Pons (tissue), 1 donor: ENCODE measurements at regions not wholly inside any gene's neighbourhood (a gene's known extent, or its start where the extent isn't known, plus 50 kb on each side); places are given as distances from the start of the nearest gene placed in this dataset.
"Not testable (repeated sequence)": the region's sequence is repeated elsewhere in the genome, so short reads cannot be mapped to it uniquely, and the experiment has no call there.

Experiments
- DNase-seq: peaks from one replicate; pipeline ENCODE4 v3.0.0-alpha.2; 2016; ENCODE audit warnings: low spot score

DNA sequence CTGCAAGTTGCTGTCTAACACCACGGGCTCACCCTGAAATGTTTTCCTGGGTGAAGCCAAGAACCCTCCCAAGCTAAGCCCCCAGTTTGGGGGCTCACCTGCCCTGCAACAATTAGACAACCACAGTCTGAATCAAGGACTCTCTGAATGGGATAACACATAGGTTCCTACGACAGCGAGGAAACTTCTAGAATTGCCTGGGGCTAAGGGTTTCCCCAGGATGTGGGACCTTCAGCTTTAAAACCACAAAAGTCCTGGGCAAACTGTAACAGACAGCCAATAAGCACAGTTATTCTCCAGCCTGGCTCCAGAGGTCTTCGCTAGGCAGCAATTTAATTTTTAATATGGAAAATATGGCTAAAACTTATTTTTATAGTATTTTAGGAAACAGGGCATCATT is 162.6 kb downstream of the PRKX start:
- no peak for DNase-seq

DNA sequence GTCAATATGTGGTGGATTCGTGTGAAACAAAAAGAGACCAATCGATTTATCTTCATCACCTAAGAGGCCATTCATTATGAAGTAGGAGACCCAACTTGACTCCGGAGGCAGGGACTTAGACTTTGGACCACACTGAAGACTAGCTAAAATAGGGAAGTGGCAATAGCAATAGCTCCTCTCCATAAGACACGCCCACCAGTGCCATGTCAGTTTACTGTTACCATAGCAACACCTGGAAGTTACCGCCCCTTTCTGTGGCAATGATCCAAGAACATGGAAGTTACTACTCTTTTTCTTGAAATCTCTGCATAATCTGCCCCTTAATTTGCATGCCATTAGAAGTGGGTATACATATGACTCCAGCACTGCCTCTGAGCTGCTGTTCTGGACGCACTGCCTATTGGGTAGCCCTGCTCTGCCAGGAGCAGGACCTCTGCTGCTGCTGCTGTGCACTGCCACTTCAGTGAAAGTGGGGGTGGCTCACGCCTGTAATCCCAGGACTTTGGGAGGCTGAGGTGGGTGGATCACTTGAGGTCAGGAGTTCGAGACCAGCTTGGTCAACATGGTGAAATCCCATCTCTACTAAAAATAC is 163.2 kb downstream of the PRKX start:
- DNase-seq, result no peak

DNA sequence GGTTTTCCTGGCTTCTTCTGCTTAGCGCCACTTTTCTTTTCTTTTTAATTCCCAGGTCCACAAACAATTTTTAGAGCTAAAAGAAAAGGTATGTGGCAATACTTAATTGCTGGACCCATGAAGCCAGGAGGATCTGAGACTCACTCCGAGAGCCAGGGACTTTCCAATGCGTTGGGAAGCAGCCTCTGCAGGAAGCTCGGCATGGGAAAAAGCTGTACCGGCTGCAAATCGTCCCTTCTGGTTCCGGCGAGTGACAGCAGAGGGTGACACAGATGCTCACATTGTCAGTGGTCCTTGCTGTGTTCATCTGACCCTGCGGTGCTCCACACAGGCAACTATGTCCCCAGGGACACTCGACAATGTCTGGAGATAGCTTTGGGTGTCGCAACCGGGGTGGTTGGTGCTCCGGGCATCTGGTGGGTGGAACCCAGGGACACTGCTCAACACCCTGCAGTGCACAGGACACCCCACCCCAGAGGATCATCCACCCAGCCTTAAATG is 164.0 kb downstream of the PRKX start:
- no peak for DNase-seq

DNA sequence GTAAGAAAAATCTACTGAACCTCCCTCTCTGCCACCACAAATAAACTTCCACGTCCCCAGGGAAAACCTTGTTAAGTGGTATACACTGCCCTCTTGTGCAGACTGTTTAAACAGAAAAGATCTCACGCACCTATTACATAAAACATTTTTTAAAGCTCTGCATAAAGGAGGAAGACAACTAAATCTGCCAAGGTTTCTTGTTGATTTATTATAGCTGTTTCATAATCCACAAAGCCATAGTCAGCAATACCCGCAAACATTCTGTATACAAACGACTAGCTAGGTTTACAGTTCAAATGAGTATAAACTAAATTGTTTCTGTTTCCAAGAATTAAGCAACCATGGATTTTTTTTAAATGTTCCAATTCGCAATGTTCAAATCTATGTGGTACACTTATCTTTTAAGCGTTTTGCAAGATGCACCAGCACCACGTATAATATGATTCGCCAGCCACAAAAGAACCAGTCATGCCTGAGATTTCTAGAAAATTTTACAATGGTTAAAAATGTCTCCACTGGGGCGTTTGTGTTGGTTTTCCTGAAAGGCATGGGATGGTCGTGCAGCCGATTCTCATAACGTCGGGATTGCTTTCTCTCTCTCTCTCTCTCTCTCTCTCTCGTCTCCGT is 164.6 kb downstream of the PRKX start:
- DNase-seq, result peak; percentile 36

DNA sequence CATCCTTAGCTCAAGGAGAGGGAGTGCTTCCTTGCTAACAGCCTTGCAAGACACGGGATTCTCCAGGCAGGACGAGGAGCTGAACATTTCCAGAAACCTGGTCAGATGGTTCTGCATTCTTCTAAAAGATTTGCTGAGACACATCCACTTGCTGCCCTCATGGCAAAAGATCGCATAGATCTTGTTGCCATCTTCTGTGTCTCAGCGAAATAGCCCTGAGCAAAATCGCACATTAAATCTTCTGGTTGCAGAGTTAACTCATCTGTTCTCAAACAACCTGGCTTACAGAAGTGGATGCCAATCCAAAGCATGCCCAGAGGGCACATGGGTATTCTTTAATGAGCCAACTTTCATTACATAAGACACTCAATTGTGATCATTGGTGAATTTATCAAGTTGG is 167.5 kb downstream of the PRKX start:
- DNase-seq, result no peak

DNA sequence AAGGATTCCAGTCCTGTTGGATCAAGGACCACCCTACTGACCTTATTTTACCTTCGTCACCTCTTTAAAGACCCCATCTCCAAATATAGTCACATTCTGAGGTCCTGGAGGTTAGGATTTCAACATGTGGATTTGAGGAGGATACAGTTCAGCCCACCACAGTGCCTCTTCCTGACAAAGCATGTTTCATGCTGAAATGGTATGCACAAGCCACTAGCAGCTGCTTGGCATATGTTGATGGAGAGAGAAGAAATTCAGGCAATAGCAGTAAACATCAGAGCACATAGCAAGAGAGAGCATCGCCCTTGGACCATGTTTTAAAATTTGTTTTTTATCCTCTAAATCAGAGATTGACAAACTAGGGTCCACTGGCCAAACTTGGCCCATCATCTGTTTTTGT is 172.1 kb downstream of the PRKX start:
- DNase-seq, result no peak

DNA sequence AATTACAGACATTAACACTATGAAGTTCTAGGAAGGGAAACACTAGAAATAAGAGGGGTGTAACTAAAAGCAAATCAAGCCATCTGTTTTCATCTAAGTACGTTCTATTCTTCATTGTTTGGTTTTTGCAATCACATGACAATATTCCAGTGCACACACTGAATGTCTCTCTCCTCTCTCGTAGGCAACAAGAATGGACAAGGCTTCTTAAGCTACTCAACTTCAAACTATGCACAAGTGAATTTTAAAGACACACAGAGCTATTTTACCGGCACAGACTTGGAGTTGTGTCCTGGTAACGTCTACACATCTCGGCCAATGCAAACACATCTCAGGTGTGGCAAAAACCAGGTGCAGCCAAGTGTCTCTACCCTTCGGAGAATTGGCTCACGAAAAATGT is 173.3 kb downstream of the PRKX start:
- no peak for DNase-seq

DNA sequence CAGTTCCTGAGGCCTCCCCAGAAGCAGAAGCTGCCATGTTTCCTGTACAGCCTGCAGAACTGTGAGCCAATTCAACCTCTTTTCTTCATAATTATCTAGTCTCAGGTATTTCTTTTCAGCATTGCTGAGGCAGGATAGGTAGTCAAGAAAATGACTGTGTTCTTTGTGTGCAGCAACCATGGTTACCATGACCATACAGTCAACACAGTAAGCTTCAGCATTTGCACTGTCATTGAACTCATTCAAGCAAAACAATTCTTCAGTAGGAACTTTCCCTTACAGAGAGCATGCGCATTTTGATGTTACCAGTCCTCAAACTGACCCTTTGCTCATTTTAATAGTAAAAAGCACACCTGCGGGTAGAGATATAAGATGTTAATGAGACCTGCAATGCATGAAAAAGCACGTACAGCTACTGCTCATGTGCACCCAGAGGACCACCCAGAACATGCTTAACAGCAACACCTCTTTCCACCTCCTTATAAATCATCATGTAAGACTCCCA is 180.8 kb downstream of the PRKX start:
- no peak for DNase-seq

DNA sequence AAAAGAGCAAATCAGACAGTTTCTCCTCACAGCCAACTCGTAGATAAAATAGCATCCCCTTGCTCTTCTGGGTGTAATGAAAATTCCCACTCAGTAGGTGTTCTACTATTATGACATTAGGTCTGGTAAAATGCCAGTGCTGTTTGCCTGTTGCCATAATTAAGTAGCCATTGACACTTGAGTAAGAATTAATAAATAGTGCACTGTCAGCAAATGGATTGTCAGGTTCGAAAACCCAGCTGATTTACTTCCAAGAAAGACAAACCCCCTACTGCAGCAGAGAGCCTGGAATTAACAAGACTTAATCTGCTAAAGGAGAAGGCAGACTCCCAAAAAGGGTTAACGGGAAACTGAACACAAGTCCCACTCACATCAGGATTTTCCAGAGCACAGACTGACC is 182.0 kb downstream of the PRKX start:
- not testable (repeated sequence) for DNase-seq

DNA sequence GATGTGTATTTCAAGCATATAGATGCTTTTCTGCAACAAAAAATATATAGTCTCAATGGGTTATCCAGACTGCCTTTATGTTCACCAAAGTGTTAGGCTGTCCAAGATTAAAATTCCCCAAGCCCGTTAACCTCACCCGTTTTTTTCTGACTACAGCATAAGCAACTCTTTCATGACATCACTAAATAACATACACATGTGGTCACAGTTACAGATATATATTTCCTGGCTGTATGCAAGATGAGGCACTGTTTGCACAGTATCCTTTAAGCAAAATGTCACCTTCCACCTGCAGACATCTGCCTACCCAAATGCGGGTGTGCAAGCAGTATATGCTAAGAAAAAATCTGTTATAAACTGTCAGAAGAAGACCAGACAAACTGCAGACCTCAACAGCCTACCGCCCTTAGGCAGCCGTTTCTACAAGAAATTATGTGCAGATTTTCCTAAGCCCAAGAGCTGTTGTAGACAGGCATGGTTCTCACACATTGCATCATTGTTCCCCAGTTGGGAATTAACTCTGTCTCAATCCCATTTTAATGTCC is 183.1 kb upstream of the MXRA5 start:
- no peak for DNase-seq

DNA sequence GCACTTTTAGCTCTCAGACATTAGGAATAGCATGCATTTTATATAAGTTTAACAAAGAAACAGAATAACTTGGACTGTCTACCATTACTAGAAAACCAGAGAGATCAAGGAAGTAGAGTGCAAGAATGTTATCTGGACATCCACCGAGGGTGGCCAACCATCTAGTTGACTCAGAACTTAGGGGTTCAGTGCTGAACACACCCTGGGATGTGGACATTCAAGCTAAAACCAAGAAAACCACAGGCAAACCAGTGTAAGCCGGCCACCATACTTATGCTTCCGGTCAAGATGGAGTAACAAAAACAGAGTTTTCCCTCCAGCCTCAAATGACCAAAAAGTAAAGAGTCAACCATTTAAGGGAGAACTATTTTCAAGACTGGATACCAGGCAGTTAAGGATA is 181.4 kb upstream of the MXRA5 start:
- no peak for DNase-seq

DNA sequence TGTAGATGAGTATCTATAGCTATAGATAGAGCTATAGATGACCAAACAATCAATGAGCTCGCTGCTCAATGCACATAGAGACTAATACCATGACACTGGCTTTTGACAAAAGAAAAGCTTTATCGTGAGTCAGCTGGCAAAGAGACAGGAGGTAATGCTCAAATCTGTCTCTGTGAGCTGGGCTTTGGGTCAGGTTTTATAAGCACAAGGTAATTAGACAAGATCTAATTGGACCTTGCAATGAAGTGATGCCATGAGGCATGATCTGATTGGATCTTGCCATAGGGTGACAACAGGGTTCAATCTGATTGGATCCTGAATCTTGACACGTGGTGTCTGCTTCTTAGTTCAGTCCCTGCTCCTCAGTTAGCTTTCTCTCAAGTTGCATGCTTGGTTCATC is 180.7 kb upstream of the MXRA5 start:
- DNase-seq, result no peak

DNA sequence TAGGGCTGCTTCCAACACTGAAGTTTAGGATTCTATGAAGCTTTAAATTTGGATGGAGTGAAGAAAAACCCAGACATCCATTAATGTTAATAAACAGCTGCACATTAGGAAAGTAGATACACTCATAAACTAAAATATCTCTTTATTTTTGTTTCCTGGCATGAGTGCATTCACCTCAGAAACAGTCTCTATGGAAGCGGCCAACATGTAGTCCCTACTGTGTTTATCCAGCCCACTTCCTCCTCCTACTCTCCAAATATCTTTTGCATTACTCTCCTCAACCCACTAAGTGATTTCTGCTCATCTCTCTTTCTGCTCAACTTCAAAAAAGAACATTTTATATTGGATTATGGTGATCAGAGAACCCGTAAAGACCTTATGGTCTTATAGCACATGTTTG is 180.3 kb upstream of the MXRA5 start:
- no peak for DNase-seq

DNA sequence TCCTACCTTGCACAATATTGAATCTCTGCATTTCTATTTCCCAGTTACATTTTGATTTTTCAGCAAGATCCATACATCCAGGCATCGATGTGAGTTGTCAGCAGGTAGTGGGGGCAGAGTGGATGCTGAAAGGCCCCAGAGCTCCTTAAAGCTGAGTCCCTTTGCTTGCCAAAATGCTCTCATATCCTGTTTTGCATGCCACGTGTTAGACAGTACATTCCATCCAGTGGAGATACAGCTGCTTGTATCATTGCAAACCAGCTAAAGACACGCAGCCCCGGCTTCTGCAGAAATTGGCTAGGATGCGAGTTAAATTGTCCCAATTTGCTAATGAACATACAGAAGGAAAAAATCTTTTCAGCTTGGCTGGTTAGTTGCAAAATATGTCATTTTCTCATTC is 179.6 kb upstream of the MXRA5 start:
- no peak for DNase-seq

DNA sequence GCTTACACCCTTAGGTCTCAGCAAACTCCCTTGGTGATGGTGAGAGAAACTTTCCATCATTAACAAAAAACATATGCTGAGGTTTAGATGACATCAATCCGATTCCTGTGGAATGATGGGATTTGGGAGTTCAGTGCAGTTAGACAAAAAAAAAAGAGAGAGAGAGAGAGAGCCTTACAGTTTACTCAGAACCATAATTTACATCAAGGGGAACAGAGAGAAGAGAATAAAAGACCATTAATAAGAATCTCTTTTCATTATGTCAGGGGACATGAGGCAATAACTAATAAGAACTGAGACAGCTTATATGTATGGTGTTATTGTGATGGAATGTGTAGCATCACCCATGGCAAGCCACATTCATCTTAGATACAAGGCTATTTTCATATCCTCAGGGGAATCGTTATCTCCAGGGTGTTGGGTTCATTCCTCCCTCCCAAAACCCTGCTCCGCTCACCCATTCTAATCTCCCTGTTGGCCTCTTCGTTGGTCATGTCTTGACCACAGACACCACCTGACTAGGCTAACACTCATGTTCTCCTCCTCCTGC is 175.7 kb upstream of the MXRA5 start:
- no peak for DNase-seq

DNA sequence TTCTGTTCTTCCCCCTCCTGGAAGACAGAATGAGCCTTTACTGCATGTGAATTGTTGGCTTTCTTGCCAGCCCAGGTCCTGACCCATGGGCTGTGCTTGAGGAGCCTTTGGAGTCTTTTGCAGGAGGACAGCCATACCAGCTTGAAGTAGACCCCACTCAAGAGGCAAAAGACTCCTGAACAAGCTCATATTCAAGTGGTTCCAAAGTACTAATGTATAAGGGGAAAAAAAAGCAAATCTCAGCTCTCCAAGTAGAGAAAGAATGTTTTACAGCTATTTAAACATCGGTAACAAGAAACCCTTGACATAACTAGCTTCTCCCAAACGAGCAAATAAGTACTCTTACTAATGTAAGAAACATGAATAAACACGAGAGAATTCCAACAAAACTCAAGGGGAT is 174.9 kb upstream of the MXRA5 start:
- DNase-seq, result no peak

DNA sequence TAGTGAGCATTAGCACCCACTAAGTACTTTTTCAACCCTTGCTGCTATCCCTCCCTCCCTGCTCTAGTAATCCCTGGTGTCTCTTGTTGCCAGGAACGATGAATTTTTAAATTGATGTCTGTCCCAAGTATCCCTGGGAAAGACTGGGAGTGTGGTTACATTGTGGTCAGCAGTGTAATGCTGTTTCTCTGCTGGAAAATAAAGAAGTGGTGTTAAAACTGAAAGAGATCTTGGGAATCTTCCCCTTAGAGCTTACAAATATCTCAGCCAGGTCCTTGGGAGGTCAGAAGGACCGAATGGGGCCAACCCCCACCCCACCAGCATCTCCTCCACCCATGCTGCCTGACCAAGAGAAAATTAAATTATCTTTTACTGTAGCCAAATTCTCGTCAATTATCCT is 174.5 kb upstream of the MXRA5 start:
- DNase-seq, result no peak

DNA sequence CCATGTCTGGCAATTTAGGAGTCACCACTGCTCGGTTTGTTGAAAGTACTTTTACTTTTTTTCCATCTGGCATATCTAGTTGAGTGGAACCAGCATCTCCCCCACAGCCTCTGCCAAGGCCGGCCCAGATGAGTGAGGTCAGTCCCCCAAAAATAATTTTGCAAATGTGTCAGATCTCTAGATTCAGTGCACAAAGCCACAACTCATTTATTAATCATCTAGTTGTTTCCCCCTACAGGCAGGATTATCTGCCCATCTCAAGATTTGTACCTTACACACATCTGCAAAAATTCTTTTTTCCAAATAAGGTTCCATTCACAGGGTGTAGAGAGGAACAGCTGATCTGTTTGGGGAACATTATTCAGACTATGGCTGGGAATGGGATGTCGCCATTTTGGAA is 174.0 kb upstream of the MXRA5 start:
- no peak for DNase-seq

DNA sequence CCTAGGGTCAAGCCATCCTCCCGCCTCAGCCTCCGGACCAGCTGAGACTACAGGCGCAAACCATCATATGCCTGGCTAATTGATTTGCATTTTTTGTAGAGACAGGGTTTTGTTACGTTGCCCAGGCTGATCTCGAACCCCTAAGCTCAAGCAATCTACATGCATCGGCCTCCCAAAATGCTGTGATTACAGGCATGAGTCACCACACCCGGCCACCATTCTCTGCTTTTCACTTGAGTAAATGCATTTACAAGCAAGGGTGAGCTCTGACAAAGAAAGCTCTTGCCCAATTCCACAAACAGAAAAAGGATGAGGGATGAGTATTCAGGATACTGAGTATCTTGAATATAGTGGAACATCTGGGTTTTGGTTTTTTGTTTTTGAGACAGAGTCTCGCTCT is 172.9 kb upstream of the MXRA5 start:
- DNase-seq, result not testable (repeated sequence)

DNA sequence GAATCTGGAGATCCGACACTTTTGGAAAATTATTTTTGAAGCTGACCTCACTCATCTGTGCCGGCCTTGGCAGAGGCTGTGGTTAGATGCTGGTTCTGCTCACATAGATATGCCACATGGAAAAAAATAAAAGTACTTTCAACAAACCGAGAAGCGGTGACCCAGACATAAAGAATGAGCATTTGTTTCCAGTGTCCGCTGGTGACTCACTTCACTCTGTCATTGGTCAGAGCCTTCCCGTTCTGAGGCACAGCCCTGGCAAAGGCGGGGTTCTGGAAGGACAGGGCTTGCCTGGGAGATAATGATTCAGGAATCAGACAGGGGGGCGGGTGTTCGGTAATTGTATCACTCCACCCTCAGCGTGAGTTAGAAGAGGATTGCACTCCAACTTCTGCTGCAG is 172.4 kb upstream of the MXRA5 start:
- peak; percentile 1 for DNase-seq

DNA sequence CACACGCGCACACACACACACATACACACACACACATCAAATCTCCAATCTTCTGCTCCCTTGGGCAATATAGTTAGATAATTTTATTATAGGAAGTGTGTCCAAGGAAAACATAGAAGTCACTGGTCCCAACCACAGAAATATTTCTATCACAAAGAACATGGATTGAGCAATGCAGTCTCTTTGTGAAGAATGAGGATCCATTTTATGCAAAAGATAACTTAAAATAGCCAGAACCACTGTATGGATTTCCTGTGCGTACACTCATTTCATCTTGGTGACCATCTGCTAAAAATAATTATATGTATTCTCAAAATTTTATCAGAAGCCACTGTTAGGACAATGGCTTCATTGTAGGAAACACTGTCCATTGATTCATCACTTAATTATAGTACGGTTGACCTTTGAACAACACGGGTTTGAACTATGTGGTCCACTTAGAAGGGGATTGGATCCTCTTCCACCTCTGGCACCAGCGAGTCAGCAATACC is 169.6 kb upstream of the MXRA5 start:
- DNase-seq, result no peak

DNA sequence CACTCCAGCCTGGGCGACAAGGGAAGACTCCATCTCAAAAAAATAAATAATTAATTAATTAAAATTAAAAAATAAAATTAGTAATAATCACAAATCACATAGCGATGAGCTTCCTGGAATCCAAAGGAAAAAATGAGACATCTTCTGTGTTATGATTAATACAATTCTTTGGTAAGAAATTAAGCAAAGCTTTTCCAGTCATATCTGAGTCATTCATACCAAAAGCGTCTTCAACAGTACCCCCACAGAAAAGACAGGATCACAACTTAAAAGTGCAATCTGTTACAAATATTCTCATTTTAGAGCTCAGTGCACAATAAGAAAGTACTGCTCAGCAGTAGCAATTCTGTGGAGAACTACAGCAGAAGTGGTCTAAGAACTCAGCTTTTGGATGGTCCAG is 168.5 kb upstream of the MXRA5 start:
- no peak for DNase-seq

DNA sequence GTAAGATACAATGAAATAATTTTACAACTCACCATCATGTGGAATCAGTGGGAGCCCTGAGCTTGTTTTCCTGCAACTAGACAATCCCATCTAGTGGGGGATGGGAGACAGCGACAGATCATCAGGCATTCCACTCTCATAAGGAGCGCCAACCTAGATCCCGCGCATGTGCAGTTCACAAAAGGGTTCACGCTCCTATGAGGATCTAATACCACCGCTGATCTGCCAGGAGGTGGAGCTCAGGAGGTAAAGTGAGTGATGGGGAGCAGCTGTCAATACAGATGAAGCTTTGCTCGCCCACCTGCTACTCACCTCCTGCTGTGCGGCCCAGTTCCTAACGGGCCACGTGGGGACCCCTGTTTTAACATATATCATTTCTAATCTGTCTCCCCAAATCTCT is 165.7 kb upstream of the MXRA5 start:
- not testable (repeated sequence) for DNase-seq
